ENCODE measurements at regions not wholly inside any gene's neighbourhood (a gene's known extent, or its start where the extent isn't known, plus 50 kb on each side); places are given as distances from the start of the nearest gene placed in this dataset.
"Not testable (repeated sequence)": the region's sequence is repeated elsewhere in the genome, so short reads cannot be mapped to it uniquely, and the experiment has no call there.

DNA sequence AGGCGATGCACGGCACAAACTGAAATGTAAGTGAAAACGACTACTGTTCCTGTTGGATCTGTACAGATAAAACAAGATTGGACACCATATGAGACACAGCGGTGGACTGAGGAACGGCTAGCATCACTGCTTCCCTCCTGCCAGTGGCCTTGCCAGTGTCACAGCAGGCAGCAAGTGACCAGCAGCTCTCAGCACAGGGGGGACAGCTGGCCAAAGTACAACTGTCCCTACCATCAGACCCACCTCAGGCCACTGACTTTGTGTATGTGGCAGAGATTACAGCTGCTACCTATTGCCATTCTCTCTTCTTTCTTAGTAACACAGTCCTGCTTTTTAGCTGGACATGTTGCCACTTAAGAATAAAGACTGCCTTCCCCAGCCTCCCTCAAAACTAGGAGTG lies 80.0 kb upstream of the SLC66A3 start:
- no peak for DNase-seq

DNA sequence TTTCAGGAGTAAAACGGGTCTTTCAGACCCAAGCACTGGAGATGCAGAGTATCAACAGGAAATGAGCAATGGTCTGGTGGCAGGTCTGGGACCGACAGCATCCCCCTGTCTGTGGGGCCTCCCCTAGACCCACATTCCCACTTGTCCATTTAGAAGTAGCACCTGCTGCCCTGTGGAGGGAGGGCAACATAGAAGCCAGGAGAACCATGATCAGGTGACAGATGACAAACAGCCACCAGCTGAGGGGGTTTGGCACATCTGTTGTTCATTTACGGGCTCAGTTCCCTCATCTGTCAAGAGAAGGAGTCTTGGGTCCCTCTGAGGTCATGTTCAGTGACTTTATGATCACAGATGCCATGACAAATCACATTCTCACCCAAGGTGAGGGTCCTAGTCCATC lies 77.9 kb upstream of the SLC66A3 start:
- no peak for DNase-seq

DNA sequence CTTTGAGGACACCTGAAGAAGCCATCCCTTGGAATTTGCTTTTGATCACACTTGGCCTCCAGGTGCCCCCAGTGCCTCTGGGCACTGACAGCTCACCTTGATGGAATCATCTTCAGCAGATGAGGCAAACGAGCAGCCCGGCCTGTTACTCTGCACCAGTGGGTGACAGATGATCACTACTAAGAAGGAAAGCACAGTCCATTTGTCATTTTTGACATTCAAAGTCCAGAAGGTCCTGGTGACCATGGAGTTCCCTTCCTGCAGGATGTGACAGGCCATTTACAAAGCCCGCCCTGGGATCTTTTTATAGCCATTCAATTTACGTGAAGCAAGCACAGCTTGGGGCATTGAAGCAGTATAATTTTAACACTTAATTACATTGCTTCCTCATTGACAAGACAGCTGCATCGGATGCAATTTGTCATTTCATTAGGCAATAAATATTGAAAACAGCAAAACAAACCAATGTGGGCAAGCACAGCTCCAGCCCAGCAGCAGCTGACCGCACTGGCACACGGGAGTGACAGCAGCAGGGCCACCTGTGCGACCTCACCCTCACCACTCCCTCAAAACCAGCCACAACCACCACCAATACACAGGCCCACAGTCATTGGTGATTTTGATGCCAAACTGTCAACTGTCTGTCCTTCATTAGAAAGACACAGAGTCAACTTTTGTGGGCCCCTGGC lies 76.0 kb upstream of the SLC66A3 start:
- peak; percentile 54 for DNase-seq

DNA sequence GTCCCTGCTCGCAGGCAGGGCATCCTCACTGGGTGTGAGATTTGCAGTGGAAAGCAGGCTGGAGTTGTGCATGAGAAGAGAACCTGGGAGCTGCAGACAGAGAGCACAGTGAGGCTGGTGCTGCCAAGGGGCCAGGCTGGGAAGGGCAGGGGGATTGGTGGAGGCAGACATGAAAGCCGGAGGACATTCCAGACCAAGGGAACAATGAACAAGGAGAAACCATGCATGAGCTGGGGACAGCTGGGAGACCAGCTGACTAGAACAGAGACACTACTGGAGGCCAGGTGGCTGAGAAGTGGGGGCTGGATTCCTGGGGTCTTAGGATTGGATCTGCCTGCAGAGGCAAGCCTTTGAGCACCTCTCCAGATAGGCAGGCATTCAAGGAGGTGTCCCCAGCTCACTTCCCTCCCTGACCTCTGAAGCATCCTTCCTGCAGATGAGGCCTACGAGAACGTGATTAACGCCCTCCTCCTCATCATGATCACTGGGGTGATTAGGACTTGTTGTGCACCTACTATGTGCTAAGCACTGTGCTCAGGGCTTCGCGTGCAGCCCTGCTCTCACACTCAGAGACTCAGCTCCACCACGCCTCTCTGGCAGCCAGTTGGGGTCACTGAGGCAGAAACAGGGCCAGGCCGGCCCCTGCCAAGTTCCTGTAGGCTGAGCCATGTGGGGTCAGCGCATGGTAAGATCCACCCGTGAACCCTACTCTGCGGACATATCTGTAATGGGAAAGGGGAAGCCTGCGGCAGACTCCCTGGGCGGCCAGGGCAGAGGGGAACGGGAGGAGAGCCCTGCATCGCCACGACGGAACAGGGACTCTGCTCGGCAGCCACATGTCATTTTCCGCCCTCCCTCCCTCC lies 74.8 kb upstream of the SLC66A3 start:
- no peak for DNase-seq

DNA sequence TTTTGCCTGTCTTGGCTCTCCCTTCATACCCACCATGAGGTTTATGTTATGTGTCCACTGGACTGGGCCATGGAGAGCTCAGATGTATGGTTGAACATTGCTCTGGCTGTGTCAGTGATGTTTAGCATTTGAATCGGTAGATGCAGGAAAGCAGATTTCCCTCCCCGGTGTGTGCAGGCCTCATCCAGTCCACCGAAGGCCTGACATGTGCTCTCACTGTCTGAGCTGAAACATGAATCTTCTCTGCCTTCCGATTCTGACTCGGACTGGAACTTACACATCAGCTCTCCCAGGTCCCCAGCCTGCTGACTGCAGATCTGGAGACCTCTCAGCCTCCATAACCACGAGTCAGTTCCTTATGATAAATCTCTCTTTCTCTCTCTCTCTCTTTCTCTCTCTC lies 72.4 kb upstream of the SLC66A3 start:
- no peak for DNase-seq

DNA sequence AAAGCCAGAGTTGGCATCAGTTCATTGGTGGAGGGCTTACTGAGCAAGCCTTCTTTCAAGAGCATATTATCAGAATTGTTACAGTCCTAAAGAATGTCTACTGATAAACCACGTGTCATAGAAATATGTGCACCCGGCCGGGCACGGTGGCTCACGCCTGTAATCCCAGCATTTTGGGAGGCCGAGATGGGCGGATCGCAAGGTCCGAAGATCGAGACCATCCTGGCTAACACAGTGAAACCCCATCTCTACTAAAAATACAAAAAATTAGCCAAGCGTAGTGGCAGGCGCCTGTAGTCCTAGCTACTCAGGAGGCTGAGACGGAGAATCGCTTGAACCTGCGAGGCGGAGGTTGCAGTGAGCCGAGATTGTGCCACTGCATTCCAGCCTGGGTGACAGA lies 66.4 kb upstream of the SLC66A3 start:
- DNase-seq: not testable (repeated sequence)

- no peak for DNase-seq
These were observed 65.1 kb upstream of the SLC66A3 start for GRCh38 chr2:11090187-11090586.

DNA sequence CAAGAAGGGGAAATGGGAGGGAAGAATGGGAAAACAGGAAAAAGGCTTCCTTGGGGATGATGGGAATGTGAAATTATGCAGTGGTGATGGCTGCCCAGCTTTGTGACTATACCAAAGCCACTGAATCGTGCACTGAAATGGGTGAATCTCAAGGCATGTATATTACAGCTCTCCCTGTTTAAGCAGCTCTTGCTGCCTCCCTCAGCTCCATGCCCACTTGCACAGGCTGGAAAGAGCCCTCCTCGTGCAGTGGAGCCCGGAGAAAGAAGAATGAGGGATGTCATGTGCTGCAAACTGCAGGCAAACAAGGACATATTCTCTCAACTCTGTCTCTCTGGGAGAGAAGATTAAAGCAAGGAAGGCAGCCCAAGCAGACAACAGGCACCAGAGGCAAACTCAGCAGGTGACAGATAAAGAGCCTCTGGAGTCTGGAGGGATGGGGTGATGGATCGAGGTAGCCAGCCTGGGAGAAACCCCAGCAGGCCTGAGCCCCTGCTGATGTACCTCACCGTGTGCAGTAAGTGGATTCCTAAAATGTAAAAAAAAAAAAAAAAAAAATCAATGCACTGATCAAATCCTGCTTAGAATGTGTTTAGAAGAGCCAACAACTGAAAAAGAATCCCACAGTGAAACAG lies 62.4 kb upstream of the SLC66A3 start:
- DNase-seq: no peak

- no peak for DNase-seq
These were observed 61.8 kb upstream of the SLC66A3 start for GRCh38 chr2:11093467-11093866.

DNA sequence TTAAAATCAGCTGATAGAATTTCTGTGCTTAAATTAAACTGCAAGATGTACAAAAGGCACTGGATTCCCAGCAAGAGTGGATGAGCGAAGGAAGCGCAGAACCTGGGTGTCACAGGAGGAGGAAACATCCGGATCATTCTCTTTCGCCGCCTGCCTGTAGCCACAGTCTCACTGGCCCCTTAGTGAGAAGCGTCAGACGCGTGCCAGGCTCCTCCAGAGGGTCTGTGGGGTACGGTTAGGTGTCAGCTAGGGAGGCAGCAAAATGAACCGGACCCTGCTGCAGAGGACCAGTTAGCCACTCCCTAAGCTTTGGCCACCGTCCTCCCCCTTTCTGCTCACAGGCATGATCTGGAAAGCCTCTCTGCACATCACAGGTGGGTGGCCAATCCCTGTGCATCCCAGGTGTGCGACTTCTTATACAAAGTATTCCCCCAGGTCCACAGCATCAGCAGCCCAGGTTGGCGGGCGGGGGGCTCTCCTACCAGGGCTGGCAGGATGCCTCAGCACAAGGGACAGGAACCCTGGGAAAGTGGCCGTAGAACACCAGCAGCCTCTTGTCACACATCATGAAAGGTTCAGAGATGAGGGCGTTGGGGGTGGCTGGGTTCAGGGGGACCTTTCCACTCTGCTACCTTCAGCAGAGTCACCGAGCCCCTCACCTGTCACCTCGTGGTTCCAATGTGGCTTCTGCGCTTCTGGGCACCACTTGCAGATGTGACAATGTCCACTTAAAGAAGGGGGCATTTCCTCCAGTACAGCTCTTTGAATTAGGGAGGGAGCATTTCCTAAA lies 61.1 kb upstream of the SLC66A3 start:
- no peak for DNase-seq

DNA sequence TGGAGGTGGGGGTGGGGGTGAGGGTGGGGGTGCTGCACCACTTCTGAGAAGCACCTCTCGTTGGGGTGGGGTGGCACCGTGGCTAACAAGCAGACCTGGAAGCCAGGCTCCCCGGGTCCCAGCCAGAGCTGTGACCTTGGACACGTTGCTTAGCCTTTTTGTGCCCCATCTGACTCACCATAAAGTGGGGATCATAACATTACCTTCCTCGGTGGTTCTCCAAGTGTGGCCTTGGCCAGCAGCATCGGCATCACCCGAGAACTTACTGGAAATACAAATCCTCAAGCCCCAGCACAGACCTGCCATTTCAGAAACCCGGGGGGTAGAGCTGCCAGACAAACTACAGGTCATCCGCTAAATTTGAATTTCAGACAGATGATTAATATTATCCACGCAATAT lies 58.7 kb upstream of the SLC66A3 start:
- DNase-seq: no peak

DNA sequence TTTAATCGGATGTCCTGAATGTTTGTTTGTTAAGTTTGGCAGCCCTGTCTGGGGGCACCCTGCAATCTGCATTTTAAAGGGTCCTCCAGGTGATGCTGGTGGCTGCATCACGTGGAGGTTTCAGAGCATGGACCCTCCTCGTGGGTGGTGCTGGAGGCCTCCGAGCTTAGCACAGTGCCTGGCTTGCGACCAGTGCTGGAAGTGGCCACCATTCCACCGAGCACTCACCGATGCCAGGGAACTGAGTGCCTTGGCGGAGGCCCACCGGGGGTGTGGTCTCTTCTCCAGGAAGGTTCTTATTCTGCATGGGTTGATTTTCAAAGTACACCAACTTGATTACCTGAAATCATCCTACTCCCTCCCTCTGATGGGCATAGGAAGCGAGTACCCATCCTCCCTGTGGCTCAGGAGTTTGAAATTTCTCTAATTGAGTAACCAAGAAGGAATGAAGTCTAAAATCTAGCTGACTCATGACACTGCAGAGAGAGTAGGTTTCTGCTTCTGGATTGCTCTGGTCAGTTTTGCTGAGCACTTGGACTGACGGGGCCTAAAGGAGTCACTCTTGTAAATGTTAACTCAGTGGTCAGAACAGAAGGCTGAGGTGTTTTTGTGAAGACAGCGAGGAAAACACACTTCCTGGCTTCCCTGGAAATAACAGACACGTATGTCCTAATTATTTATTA lies 58.1 kb upstream of the SLC66A3 start:
- DNase-seq: no peak

DNA sequence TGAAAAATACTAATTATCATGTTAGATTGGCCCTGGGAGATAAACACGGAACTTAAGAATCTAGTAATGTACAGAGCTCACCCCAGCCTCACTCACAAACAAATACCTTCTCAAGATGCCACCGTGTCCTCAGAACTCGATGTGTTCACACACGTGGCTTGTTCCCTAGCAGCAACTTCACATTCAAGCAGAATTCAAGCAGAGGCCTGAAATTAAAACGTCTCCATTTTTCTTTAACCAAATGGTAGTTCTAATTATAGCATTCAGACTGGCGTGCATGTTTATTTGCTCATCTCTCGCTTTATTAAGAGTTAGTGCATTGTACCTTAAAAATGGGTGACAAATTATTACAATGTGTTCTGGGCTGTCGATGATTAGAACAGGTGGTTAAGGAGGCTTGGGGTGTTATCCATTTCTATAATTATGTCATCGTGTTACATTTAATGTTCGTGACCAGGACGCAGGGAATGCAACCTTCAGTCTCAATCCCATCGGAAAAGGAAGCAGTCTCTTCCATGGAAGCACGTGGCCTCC lies 57.3 kb upstream of the SLC66A3 start:
- DNase-seq: peak; percentile 50

DNA sequence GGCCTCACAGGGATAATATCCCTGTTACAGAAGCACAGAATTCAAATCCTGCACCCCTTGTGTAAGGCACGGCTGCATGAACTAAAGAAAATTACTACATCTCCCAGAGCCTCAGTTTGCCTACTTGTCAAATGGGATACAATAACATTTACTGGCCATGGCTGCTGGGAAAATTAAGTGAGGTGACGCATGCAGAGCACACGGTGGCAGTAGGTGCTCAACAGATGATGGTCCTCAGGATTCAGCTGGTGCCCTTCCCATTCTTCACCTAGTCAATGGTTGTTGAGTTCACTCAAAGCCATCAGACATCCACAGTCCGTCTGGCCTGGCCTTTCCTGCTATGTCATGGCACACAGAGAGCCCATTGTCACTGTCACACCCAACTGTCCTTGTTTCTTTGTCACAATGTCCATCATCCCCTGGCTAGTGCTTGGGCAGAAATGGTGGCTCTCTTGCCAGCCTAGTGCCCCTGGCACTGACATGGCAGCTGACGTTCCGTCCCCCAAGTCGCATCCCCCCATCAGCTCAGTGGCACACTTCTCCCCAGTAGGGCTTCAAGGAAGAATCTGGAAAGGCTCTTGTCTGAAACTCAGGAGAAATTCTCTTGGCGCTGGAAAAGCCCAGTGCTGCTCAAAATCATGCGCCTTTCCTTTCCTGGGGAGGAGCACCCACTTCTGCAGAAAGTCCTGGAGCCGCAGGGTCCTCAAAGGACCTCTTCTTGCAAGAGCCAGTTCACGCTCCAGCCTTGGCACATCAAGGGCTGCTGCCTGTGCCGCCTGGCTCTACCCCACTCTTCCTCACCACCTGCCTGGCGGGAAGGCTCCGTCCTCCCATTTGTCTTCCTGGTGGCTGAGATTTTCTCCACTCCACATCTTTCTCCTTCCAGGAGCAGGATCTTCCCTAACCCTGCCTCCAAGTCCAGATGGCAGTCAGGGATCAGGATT lies 55.9 kb upstream of the SLC66A3 start:
- no peak for DNase-seq

- no peak for DNase-seq
These were observed 55.1 kb upstream of the SLC66A3 start for GRCh38 chr2:11100130-11100529.

GRCh38 chr2:11100976-11101375 lies 54.3 kb upstream of the SLC66A3 start:
- DNase-seq: no peak

DNA sequence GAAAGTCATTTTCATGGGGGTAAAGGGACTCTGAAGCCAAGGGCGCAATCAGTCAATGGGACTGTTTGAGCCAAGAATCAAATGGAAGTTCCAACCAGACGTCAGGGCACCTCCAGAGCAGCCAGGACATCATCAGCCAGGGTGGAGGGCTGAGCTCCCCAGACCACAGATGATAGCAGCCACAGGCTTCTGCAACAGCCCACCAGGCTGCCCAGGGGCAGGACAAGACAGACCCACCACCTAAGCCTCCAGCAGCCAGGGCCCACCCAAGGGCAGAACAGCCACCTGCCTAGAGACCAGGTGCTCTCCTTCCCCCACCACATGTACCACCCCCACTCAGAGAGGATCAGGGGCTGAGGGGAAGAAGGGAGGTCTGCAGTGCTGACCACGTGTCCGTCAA lies 53.8 kb upstream of the SLC66A3 start:
- no peak for DNase-seq

DNA sequence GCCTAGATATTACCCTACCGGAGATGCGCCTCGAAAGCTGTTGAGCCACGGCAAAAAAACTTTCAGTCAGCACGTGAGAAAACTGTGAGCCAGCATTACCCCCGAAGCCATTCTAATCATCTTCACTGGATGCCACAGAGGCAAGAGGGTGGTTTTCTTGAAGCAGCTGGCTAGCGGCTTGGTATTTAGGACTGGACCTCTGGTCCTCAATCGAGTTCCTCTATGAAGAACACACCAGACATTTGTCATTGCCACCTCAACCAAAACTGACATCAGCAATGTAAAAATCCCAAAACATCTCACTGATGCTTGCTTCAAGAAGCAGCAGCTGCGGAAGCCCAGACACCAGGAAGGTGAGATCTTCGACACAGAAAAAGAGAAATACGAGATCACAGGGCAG lies 52.8 kb upstream of the SLC66A3 start:
- DNase-seq: no peak

DNA sequence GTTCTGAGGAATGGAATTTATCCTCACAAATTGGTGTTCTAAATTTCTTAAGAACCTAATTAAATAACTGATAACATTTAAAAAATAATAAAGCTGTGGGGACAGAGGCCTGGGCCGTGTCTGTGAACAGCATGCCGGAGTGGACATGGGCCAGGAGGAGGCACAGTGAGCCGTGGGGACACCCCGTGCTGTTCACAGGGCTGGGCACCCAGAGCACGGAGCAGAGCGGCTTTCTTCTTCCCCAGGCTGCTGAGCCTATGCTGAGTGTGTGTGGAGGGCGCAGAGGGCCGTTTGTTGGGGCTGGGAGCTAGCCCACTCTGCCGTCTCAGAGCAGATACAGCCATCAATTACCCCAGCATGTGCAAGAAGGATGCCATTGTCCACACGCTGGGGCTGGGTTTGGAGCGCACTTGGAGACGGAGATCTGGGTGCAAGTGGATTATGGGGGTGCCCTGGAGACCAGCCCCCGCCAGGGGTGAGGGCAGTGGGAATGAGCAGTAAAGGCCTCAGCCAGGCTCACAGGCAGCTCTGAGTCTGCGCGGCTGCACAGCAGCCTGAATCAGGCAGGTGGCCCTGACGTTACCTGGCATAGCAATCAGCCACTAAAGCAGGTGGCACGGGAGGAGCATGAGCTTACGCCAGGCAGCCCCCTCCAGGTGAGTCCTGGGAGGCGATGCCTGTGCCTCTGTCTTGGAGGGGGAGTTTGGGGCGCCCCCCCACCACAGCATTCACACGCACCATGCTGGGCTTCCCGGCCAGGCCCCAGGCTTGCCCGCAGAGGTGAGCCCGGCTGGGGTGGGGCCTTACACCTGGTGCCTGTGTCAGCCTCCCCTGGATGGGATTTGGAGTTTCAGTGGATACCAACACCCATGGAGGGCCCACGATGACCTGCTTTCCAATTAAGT lies 52.1 kb upstream of the SLC66A3 start:
- peak; percentile 3 for DNase-seq

Data from NCI-H69 (cell line).